H1 (cell line): ENCODE measurements at regions not wholly inside any gene's neighbourhood (a gene's known extent, or its start where the extent isn't known, plus 50 kb on each side); places are given as distances from the start of the nearest gene placed in this dataset.

Experiments
- CTCF ChIA-PET: fragments of 300-600 bp; sonication (Branson Sonifier 250); formaldehyde crosslinking; loops from one replicate; lab custom pipeline; 2021; ENCODE audit not compliant: partially characterized antibody; lab: Charles Lee
- POLR2A ChIA-PET: fragments of 300-600 bp; sonication (Branson Sonifier 250); formaldehyde crosslinking; loops from one replicate; lab custom pipeline; 2021; ENCODE audit warnings: inconsistent platforms; ENCODE audit not compliant: partially characterized antibody; lab: Charles Lee
- DNase-seq, 2 experiments: peaks; one replicate each; pipeline versions ENCODE4 v3.0.0 to v3.0.0-alpha.2; 2010 to 2022; ENCODE audit warnings: low spot score in 2 of 2, low read depth in 1 of 2, mixed read lengths in 1 of 2
- FAIRE-seq: peaks from 2 replicates; lab custom pipeline; 2011; peaks lifted over from hg19 to GRCh38; lab: Jason Lieb, UNC
- H2AFZ ChIP-seq: 2 replicates; pipeline ENCODE4 v1.8.1; 2012; ENCODE audit warnings: low read length, inconsistent platforms
- H2AK5ac ChIP-seq: 2 replicates; pipeline ENCODE4 v1.6.1; 2013; ENCODE audit warnings: low read depth, low read length
- H2BK120ac ChIP-seq: replicated peaks from 2 replicates; pipeline ENCODE3; 2013; ENCODE audit warnings: low read depth, low read length, inconsistent platforms
- H2BK12ac ChIP-seq: 2 replicates; pipeline ENCODE4 v1.6.1; 2013; ENCODE audit warnings: low read depth, low read length
- H2BK15ac ChIP-seq: 2 replicates; pipeline ENCODE4 v1.6.1; 2013; ENCODE audit warnings: low read length
- H2BK20ac ChIP-seq: 2 replicates; pipeline ENCODE4 v1.6.1; 2013; ENCODE audit warnings: low read length
- H2BK5ac ChIP-seq: 2 replicates; pipeline ENCODE4 v1.6.1; 2013; ENCODE audit warnings: low read depth, low read length
- H3K14ac ChIP-seq: 2 replicates; pipeline ENCODE4 v1.6.1; 2013; ENCODE audit warnings: inconsistent platforms; ENCODE audit not compliant: insufficient read length
- H3K18ac ChIP-seq: 2 replicates; pipeline ENCODE4 v1.6.1; 2013; ENCODE audit warnings: low read length; ENCODE audit errors: extremely low read depth
- H3K23ac ChIP-seq: 2 replicates; pipeline ENCODE4 v1.6.1; 2013; ENCODE audit warnings: inconsistent platforms; ENCODE audit not compliant: insufficient read length
- H3K23me2 ChIP-seq: 2 replicates; pipeline ENCODE4 v1.6.1; 2013; ENCODE audit warnings: low read depth, low read length
- H3K27ac ChIP-seq: 2 replicates; pipeline ENCODE4 v1.6.1; 2011; ENCODE audit warnings: low read depth, low read length, inconsistent platforms
- H3K27me3 ChIP-seq, 4 experiments: replicated peaks in 1 of 4; 1 replicate in 1 of 4; 2 replicates in 3 of 4; pipeline versions ENCODE4 v1.6.1 to v1.8.1; 2011 to 2013; ENCODE audit warnings: low read length in 3 of 4, mild to moderate bottlenecking in 3 of 4, inconsistent platforms in 2 of 4, mixed read lengths in 2 of 4, moderate library complexity in 1 of 4; ENCODE audit not compliant: control insufficient read depth in 3 of 4, insufficient read depth in 3 of 4; ENCODE audit errors: extremely low read depth in 1 of 4
- H3K36me3 ChIP-seq, 4 experiments: 2 replicates each; pipeline versions ENCODE4 v1.6.1 to v1.8.1; 2011 to 2013; ENCODE audit warnings: mild to moderate bottlenecking in 4 of 4, low read length in 3 of 4, moderate library complexity in 2 of 4, control low read depth in 1 of 4, inconsistent platforms in 1 of 4; ENCODE audit not compliant: insufficient read depth in 4 of 4, control insufficient read depth in 2 of 4
- H3K4ac ChIP-seq: replicated peaks from 2 replicates; pipeline ENCODE3; 2013; ENCODE audit warnings: low read length, low read depth, mixed read lengths, inconsistent platforms; ENCODE audit not compliant: insufficient read length
- H3K4me1 ChIP-seq, 4 experiments: replicated peaks in 1 of 4; 1 replicate in 1 of 4; 2 replicates in 3 of 4; pipeline versions ENCODE4 v1.6.1 to v1.8.1; 2011 to 2013; ENCODE audit warnings: low read length in 3 of 4, inconsistent platforms in 2 of 4, mixed read lengths in 1 of 4; ENCODE audit not compliant: insufficient read depth in 4 of 4, control insufficient read depth in 3 of 4
- H3K4me2 ChIP-seq, 2 experiments: 2 replicates each; pipeline versions ENCODE4 v1.6.1 to v1.8.1; 2011 to 2013; ENCODE audit warnings: low read depth in 2 of 2, low read length in 2 of 2, control low read depth in 1 of 2, inconsistent platforms in 1 of 2, mild to moderate bottlenecking in 1 of 2; ENCODE audit not compliant: insufficient read depth in 1 of 2
- H3K4me3 ChIP-seq, 4 experiments: fragments of 200-600, 300-600 bp in 1 of 4; sonication (generic), shearing (Covaris generic), sonication (Bioruptor Twin) in 1 of 4; 2 replicates each; pipeline versions ENCODE4 v1.5.1 to v1.8.1; 2011 to 2016; ENCODE audit warnings: low read length in 4 of 4, low read depth in 3 of 4, control low read depth in 2 of 4, inconsistent platforms in 2 of 4, mild to moderate bottlenecking in 2 of 4, mixed read lengths in 1 of 4, moderate library complexity in 1 of 4; ENCODE audit not compliant: insufficient read depth in 2 of 4; ENCODE audit errors: extremely low read depth in 1 of 4
- H3K56ac ChIP-seq: replicated peaks from 2 replicates; pipeline ENCODE3; 2013; ENCODE audit warnings: low read depth, mild to moderate bottlenecking, mixed read lengths, low read length, inconsistent platforms; ENCODE audit not compliant: insufficient read length
- H3K79me1 ChIP-seq: 2 replicates; pipeline ENCODE4 v1.6.1; 2013; ENCODE audit warnings: low read depth, low read length, control low read depth
- H3K79me2 ChIP-seq, 2 experiments: 2 replicates each; pipeline versions ENCODE4 v1.6.1 to v1.8.1; 2012 to 2013; ENCODE audit warnings: low read length in 2 of 2, mild to moderate bottlenecking in 2 of 2, inconsistent platforms in 1 of 2; ENCODE audit not compliant: insufficient read depth in 2 of 2, control insufficient read depth in 1 of 2
- H3K9ac ChIP-seq, 4 experiments: replicated peaks in 1 of 4; 1 replicate in 1 of 4; 2 replicates in 3 of 4; pipeline versions ENCODE4 v1.6.1 to v1.8.1; 2011 to 2013; ENCODE audit warnings: low read depth in 3 of 4, low read length in 3 of 4, control low read depth in 2 of 4, mild to moderate bottlenecking in 2 of 4, moderate library complexity in 2 of 4, inconsistent platforms in 1 of 4; ENCODE audit errors: extremely low read depth in 1 of 4
- H3K9me3 ChIP-seq, 2 experiments: 2 replicates each; pipeline versions ENCODE4 v1.6.1 to v1.8.1; 2012 to 2013; ENCODE audit warnings: mild to moderate bottlenecking in 2 of 2, moderate library complexity in 2 of 2, control low read depth in 1 of 2, inconsistent platforms in 1 of 2, low read depth in 1 of 2, low read length in 1 of 2, mixed read lengths in 1 of 2; ENCODE audit not compliant: insufficient read depth in 2 of 2
- H4K20me1 ChIP-seq, 2 experiments: replicated peaks in 1 of 2; 2 replicates each; pipeline versions ENCODE3 to v1.8.1; 2011 to 2013; ENCODE audit warnings: inconsistent platforms in 2 of 2, low read length in 2 of 2, mild to moderate bottlenecking in 1 of 2; ENCODE audit not compliant: insufficient read depth in 2 of 2, control insufficient read depth in 1 of 2
- H4K5ac ChIP-seq: 2 replicates; pipeline ENCODE4 v1.6.1; 2013; ENCODE audit warnings: low read length, low read depth, mixed read lengths, inconsistent platforms; ENCODE audit not compliant: insufficient read length
- H4K8ac ChIP-seq: 2 replicates; pipeline ENCODE4 v1.8.0; 2013; ENCODE audit warnings: mild to moderate bottlenecking, moderate library complexity, low read length, inconsistent platforms; ENCODE audit not compliant: insufficient read depth; ENCODE audit errors: extremely low read depth
- H4K91ac ChIP-seq: replicated peaks from 2 replicates; pipeline ENCODE3; 2013; ENCODE audit warnings: low read length, mixed read lengths, inconsistent platforms; ENCODE audit not compliant: insufficient read length
- CBX5 ChIP-seq: fragments of 300-800, 300-1000 bp; sonication (generic); IDR thresholded peaks from 2 replicates; pipeline ENCODE4 v1.7.1; 2016; ENCODE audit warnings: antibody characterized with exemption, low read length, low read depth
- CBX8 ChIP-seq: fragments of 300-800, 300-1000 bp; sonication (generic); IDR thresholded peaks from 2 replicates; pipeline ENCODE4 v1.7.1; 2016; ENCODE audit warnings: low read depth, low read length, borderline replicate concordance
- CTCF ChIP-seq, 3 experiments: IDR thresholded peaks; 1 replicate in 2 of 3; 2 replicates in 1 of 3; pipeline versions ENCODE4 v1.5.1 to v1.6.1; 2011; ENCODE audit warnings: low read length in 3 of 3, mild to moderate bottlenecking in 3 of 3, inconsistent platforms in 2 of 3, low read depth in 1 of 3, moderate library complexity in 1 of 3; ENCODE audit not compliant: insufficient read depth in 1 of 3; ENCODE audit errors: control extremely low read depth in 1 of 3
- EGR1 ChIP-seq: IDR thresholded peaks from 2 replicates; pipeline ENCODE4 v1.6.1; 2011; ENCODE audit warnings: low read depth, low read length, borderline replicate concordance
- JUN ChIP-seq: IDR thresholded peaks from 2 replicates; pipeline ENCODE4 v1.6.1; 2011; ENCODE audit warnings: low read depth, mild to moderate bottlenecking, improper control_type of control experiment, low read length
- MAFK ChIP-seq: IDR thresholded peaks from 2 replicates; pipeline ENCODE4 v1.6.1; 2012; ENCODE audit warnings: low read depth, mild to moderate bottlenecking, improper control_type of control experiment, low read length
- NANOG ChIP-seq: IDR thresholded peaks from 2 replicates; pipeline ENCODE4 v1.6.1; 2011; ENCODE audit warnings: low read length, low read depth, mild to moderate bottlenecking, inconsistent platforms; ENCODE audit not compliant: insufficient read depth, poor library complexity, severe bottlenecking
- SAP30 ChIP-seq: fragments of 300-600 bp; sonication (generic); IDR thresholded peaks from 2 replicates; pipeline ENCODE4 v1.7.1; 2012; ENCODE audit warnings: low read length, moderate library complexity, mild to moderate bottlenecking, inconsistent platforms; ENCODE audit not compliant: insufficient read depth, insufficient replicate concordance
- TEAD4 ChIP-seq: IDR thresholded peaks from 2 replicates; pipeline ENCODE4 v1.6.1; 2012; ENCODE audit warnings: low read depth, low read length, inconsistent platforms, mixed read lengths
- YY1 ChIP-seq: IDR thresholded peaks from 2 replicates; pipeline ENCODE4 v1.6.1; 2011; ENCODE audit warnings: low read depth, mild to moderate bottlenecking, low read length
- WGBS, 2 experiments: shearing (Covaris generic) in 1 of 2; methylation state at CpG; one replicate each; pipeline versions ENCODE4 v1.1.6 to v1.1.7; 2013 to 2015; ENCODE audit warnings: low lambda C conversion rate in 2 of 2, mixed read lengths in 2 of 2, inconsistent platforms in 1 of 2, low coverage in 1 of 2, missing lambda C conversion rate in 1 of 2; ENCODE audit not compliant: insufficient replicate concordance in 2 of 2, insufficient coverage in 1 of 2, insufficient read length in 1 of 2; ENCODE audit errors: extremely low coverage in 1 of 2, missing lambda C conversion rate in 1 of 2; 5-methylcytosine and 5-hydroxymethylcytosine counted together

GRCh38 chr13:84737661-84738060 lies 855.4 kb upstream of the SLITRK1 start:
- H3K27ac ChIP-seq = no peak overlapping the region
- no peak overlapping the region for H2BK120ac ChIP-seq
- no peak overlapping the region for H3K56ac ChIP-seq
- no peak overlapping the region for H2BK20ac ChIP-seq
- 48% methylated on average over 1 of the region's 1 CpG; no CpG with 5 or more reads in 1 of the 2 experiments for WGBS, 2 experiments
- TF ChIP-seq TEAD4 = no peak
- TF ChIP-seq CBX8 = no peak
- TF ChIP-seq CBX5 = no peak
- no peak for TF ChIP-seq SAP30
- TF ChIP-seq YY1 = no peak
- no peak for TF ChIP-seq CTCF (IDR thresholded peaks at IDR 0.05; ENCODE audit: control extremely low read depth in 1 of 3, insufficient read depth in 1 of 3, low read depth in 1 of 3, low read length in 3 of 3)
- TF ChIP-seq EGR1 = no peak
- TF ChIP-seq MAFK = no peak
- no peak for TF ChIP-seq NANOG
- no peak for TF ChIP-seq JUN
- no peak overlapping the region for H2AK5ac ChIP-seq
- no peak overlapping the region for H3K14ac ChIP-seq
- no peak overlapping the region for H4K91ac ChIP-seq
- H3K23ac ChIP-seq = no peak overlapping the region
- H3K79me1 ChIP-seq = no peaks in the 10 kb centered on the region
- no peaks in the 10 kb centered on the region for H3K27me3 ChIP-seq
- no peaks in the 10 kb centered on the region for H3K36me3 ChIP-seq
- H2AFZ ChIP-seq = no peak overlapping the region
- H3K9ac ChIP-seq = no peak overlapping the region
- H3K4ac ChIP-seq = no peak overlapping the region
- DNase-seq (no peak), FAIRE-seq (no peak)
- CTCF ChIA-PET = no interaction called here
- H2BK5ac ChIP-seq = no peak overlapping the region
- no peaks in the 10 kb centered on the region for H4K20me1 ChIP-seq
- no peak overlapping the region for H3K18ac ChIP-seq
- no peak overlapping the region for H4K5ac ChIP-seq
- H2BK15ac ChIP-seq = no peak overlapping the region
- H2BK12ac ChIP-seq = no peak overlapping the region
- POLR2A ChIA-PET = no interaction called here
- no peaks in the 10 kb centered on the region for H3K79me2 ChIP-seq
- H3K4me1 ChIP-seq = no peaks in the 10 kb centered on the region
- no peaks in the 10 kb centered on the region for H3K9me3 ChIP-seq
- H3K4me2 ChIP-seq = no peak overlapping the region
- H4K8ac ChIP-seq = no peak overlapping the region
- H3K4me3 ChIP-seq = no peak overlapping the region
- no peaks in the 10 kb centered on the region for H3K23me2 ChIP-seq
